ENCODE measurements at regions not wholly inside any gene's neighbourhood (a gene's known extent, or its start where the extent isn't known, plus 50 kb on each side); places are given as distances from the start of the nearest gene placed in this dataset.

DNA sequence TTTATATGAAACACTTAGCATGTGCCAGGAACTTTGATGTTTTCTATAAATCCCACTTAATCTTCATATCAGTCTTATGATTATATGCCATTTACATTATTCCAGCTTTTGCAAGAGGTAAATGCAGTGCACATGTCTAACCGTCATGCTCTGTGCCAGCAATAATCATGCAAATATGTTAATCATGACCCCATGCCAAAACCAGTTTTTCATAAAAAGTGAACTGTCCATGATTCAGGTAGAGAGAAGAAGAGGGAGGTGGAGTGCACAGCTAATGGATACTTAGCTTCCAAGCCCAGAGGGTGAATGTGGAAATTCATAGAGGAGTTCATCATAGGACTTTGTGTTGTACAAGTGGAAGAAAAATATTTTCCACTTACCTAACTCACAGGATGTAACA is 458.4 kb downstream of the TBC1D4 start:
- ATAC-seq (no peak), DNase-seq (ENCODE audit: low spot score) (no peak)

More for the DNA sequence above, 458.4 kb downstream of the TBC1D4 start:
- peaks cover 3% of the 10 kb centered on the region; the same call in 2 of the 3 replicates for H3K9me3 Mint-ChIP-seq
- Histone ChIP-seq H3K27ac (ENCODE audit: low read depth) (no peak overlapping the region), H3K4me1 (ENCODE audit: insufficient read depth) (no peaks in the 10 kb centered on the region), H3K27me3 (ENCODE audit: insufficient read depth) (no peaks in the 10 kb centered on the region), H3K9me2 (ENCODE audit: insufficient read depth) (no peaks in the 10 kb centered on the region), H3K4me2 (no peak overlapping the region), H3K79me2 (replicated peaks; ENCODE audit: insufficient read depth) (no peaks in the 10 kb centered on the region), H3F3A (replicated peaks; ENCODE audit: low read depth) (no peaks in the 10 kb centered on the region), H3K36me3 (ENCODE audit: insufficient read depth) (no peaks in the 10 kb centered on the region), H3K4me3 (no peak overlapping the region), H2AFZ (no peak overlapping the region), H4K20me1 (replicated peaks; ENCODE audit: insufficient read depth) (no peaks in the 10 kb centered on the region)
- no peak overlapping the region for H3K4me3 Mint-ChIP-seq
- no peaks in the 10 kb centered on the region for H3K4me1 Mint-ChIP-seq
- H3K36me3 Mint-ChIP-seq (ENCODE audit: low read depth), result no peaks in the 10 kb centered on the region
- TF ChIP-seq, protein P1, sequence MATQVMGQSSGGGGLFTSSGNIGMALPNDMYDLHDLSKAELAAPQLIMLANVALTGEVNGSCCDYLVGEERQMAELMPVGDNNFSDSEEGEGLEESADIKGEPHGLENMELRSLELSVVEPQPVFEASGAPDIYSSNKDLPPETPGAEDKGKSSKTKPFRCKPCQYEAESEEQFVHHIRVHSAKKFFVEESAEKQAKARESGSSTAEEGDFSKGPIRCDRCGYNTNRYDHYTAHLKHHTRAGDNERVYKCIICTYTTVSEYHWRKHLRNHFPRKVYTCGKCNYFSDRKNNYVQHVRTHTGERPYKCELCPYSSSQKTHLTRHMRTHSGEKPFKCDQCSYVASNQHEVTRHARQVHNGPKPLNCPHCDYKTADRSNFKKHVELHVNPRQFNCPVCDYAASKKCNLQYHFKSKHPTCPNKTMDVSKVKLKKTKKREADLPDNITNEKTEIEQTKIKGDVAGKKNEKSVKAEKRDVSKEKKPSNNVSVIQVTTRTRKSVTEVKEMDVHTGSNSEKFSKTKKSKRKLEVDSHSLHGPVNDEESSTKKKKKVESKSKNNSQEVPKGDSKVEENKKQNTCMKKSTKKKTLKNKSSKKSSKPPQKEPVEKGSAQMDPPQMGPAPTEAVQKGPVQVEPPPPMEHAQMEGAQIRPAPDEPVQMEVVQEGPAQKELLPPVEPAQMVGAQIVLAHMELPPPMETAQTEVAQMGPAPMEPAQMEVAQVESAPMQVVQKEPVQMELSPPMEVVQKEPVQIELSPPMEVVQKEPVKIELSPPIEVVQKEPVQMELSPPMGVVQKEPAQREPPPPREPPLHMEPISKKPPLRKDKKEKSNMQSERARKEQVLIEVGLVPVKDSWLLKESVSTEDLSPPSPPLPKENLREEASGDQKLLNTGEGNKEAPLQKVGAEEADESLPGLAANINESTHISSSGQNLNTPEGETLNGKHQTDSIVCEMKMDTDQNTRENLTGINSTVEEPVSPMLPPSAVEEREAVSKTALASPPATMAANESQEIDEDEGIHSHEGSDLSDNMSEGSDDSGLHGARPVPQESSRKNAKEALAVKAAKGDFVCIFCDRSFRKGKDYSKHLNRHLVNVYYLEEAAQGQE (IDR thresholded peaks at IDR 0.05; ENCODE audit: unreplicated experiment), result no peak
- TF ChIP-seq, protein P2, sequence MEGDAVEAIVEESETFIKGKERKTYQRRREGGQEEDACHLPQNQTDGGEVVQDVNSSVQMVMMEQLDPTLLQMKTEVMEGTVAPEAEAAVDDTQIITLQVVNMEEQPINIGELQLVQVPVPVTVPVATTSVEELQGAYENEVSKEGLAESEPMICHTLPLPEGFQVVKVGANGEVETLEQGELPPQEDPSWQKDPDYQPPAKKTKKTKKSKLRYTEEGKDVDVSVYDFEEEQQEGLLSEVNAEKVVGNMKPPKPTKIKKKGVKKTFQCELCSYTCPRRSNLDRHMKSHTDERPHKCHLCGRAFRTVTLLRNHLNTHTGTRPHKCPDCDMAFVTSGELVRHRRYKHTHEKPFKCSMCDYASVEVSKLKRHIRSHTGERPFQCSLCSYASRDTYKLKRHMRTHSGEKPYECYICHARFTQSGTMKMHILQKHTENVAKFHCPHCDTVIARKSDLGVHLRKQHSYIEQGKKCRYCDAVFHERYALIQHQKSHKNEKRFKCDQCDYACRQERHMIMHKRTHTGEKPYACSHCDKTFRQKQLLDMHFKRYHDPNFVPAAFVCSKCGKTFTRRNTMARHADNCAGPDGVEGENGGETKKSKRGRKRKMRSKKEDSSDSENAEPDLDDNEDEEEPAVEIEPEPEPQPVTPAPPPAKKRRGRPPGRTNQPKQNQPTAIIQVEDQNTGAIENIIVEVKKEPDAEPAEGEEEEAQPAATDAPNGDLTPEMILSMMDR (conservative IDR thresholded peaks at IDR 0.05; ENCODE audit: low read depth in 2 of 2), result no peak
- no peak for TF ChIP-seq ZNF114 (CRISPR knock-in tag; IDR thresholded peaks at IDR 0.05)
- no peak for TF ChIP-seq CREB1 (CRISPR knock-in tag; IDR thresholded peaks at IDR 0.05; ENCODE audit: low read depth)
- TF ChIP-seq EZH2 (IDR thresholded peaks at IDR 0.05; ENCODE audit: low read depth, unreplicated experiment), result no peak
- no peak for TF ChIP-seq STAT1 (IDR thresholded peaks at IDR 0.05; ENCODE audit: unreplicated experiment)
- TF ChIP-seq ZNF331 (CRISPR knock-in tag; IDR thresholded peaks at IDR 0.05; ENCODE audit: low read depth), result no peak
- no peak for TF ChIP-seq EZH2phosphoT487 (IDR thresholded peaks at IDR 0.05; ENCODE audit: unreplicated experiment)
- TF ChIP-seq, protein P3, sequence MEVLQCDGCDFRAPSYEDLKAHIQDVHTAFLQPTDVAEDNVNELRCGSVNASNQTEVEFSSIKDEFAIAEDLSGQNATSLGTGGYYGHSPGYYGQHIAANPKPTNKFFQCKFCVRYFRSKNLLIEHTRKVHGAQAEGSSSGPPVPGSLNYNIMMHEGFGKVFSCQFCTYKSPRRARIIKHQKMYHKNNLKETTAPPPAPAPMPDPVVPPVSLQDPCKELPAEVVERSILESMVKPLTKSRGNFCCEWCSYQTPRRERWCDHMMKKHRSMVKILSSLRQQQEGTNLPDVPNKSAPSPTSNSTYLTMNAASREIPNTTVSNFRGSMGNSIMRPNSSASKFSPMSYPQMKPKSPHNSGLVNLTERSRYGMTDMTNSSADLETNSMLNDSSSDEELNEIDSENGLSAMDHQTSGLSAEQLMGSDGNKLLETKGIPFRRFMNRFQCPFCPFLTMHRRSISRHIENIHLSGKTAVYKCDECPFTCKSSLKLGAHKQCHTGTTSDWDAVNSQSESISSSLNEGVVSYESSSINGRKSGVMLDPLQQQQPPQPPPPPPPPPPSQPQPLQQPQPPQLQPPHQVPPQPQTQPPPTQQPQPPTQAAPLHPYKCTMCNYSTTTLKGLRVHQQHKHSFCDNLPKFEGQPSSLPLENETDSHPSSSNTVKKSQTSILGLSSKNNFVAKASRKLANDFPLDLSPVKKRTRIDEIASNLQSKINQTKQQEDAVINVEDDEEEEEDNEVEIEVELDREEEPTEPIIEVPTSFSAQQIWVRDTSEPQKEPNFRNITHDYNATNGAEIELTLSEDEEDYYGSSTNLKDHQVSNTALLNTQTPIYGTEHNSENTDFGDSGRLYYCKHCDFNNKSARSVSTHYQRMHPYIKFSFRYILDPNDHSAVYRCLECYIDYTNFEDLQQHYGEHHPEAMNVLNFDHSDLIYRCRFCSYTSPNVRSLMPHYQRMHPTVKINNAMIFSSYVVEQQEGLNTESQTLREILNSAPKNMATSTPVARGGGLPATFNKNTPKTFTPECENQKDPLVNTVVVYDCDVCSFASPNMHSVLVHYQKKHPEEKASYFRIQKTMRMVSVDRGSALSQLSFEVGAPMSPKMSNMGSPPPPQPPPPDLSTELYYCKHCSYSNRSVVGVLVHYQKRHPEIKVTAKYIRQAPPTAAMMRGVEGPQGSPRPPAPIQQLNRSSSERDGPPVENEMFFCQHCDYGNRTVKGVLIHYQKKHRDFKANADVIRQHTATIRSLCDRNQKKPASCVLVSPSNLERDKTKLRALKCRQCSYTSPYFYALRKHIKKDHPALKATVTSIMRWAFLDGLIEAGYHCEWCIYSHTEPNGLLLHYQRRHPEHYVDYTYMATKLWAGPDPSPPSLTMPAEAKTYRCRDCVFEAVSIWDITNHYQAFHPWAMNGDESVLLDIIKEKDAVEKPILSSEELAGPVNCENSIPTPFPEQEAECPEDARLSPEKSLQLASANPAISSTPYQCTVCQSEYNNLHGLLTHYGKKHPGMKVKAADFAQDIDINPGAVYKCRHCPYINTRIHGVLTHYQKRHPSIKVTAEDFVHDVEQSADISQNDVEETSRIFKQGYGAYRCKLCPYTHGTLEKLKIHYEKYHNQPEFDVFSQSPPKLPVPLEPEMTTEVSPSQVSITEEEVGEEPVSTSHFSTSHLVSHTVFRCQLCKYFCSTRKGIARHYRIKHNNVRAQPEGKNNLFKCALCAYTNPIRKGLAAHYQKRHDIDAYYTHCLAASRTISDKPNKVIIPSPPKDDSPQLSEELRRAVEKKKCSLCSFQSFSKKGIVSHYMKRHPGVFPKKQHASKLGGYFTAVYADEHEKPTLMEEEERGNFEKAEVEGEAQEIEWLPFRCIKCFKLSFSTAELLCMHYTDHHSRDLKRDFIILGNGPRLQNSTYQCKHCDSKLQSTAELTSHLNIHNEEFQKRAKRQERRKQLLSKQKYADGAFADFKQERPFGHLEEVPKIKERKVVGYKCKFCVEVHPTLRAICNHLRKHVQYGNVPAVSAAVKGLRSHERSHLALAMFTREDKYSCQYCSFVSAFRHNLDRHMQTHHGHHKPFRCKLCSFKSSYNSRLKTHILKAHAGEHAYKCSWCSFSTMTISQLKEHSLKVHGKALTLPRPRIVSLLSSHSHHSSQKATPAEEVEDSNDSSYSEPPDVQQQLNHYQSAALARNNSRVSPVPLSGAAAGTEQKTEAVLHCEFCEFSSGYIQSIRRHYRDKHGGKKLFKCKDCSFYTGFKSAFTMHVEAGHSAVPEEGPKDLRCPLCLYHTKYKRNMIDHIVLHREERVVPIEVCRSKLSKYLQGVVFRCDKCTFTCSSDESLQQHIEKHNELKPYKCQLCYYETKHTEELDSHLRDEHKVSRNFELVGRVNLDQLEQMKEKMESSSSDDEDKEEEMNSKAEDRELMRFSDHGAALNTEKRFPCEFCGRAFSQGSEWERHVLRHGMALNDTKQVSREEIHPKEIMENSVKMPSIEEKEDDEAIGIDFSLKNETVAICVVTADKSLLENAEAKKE (CRISPR knock-in tag; IDR thresholded peaks at IDR 0.05), result no peak
- TF ChIP-seq, protein P4, sequence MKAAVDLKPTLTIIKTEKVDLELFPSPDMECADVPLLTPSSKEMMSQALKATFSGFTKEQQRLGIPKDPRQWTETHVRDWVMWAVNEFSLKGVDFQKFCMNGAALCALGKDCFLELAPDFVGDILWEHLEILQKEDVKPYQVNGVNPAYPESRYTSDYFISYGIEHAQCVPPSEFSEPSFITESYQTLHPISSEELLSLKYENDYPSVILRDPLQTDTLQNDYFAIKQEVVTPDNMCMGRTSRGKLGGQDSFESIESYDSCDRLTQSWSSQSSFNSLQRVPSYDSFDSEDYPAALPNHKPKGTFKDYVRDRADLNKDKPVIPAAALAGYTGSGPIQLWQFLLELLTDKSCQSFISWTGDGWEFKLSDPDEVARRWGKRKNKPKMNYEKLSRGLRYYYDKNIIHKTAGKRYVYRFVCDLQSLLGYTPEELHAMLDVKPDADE (IDR thresholded peaks at IDR 0.05), result no peak
- TF ChIP-seq JUNB (IDR thresholded peaks at IDR 0.05; ENCODE audit: unreplicated experiment), result no peak
- TF ChIP-seq NANOG (IDR thresholded peaks at IDR 0.05; ENCODE audit: borderline replicate concordance), result no peak
- no peak for TF ChIP-seq POLR2AphosphoS5 (IDR thresholded peaks at IDR 0.05; ENCODE audit: low read depth)
- H3K27me3 Mint-ChIP-seq (ENCODE audit: insufficient read depth, low read depth, poor library complexity), result no peaks in the 10 kb centered on the region
- no peak overlapping the region for H3K27ac Mint-ChIP-seq
